Stimulated activated CD4-positive, alpha-beta T cell treated with anti-CD3 and anti-CD28 coated beads, Interleukin-2, amount 100 ng/mL, for 24 hours (primary cell): ENCODE measurements at regions not wholly inside any gene's neighbourhood (a gene's known extent, or its start where the extent isn't known, plus 50 kb on each side); places are given as distances from the start of the nearest gene placed in this dataset.

Experiments used
- DNase-seq, 2 donors: peaks; one replicate each; pipeline ENCODE4 v3.0.0-alpha.2; 2020

DNA sequence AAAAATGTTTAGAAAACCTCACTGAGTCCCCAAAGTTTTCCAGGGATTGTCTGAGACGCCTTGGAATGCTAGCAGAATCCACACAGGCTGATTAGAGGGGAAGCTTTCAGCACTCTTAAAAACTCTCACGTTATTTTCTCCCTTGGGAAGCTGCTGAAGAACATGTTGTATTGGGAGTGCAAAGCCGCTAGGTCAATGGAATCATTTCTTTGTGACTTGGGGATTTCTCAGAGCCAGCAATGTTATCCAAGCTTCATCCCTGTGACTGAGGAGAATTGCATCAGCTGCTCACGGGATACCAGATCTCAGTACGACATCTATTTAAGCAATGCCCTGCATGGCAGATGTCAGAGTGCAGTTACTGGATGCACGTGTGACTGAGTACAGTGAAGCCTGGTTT is 426.4 kb upstream of the MPDZ start:
- DNase-seq, result no peak

DNA sequence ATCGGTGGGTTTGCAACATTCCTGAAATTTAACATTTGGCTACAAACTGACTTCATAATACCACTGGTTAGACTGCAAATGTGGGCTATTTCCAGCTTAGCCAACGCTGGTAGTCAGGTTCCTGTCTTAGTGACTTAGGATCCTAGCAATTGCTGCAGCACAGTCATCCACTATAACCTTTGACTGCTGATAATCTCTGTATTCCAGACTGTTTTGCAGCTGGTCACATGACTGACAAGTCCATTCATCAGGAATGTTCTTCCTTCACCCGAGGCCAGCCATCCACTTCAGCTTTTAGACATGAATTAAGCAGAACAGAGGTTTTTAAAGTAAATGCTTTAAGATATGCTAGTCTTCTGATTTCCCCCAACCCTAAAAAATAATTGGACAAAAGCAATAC is 425.9 kb upstream of the MPDZ start:
- DNase-seq, result no peak

GRCh38 chr9:13690595-13690994 is 411.1 kb upstream of the MPDZ start:
- DNase-seq, result no peak

- DNase-seq, result no peak
Measured at GRCh38 chr9:13689925-13690324, 410.4 kb upstream of the MPDZ start.

DNA sequence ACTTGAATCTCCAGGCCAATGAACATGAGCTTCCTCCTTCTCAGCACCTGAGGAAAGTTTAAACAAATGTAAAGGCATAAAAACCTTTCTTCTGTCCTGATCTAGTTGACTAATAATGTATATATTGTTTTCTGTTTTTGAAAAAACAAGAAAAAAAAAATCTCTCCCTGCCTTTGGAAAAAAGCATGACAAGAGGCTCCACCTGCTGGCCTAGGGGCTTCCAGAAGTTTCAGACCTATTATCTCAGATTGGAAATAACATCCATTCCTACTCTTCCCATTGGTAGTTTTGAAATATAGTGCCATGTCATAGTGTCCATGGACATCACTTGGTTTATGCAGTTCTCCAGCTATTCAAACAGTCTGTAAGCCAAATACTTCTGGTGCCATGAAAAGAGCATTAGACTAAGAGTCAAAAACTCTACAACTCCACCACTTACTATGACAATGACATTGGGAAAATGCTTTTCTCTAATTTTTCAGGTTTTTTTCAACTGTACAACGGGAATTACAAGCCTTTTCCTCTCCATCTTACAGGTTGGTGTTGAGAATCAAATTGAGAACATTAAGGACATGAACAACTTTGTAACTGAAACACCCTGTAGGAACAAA is 409.6 kb upstream of the MPDZ start:
- DNase-seq, result no peak

DNA sequence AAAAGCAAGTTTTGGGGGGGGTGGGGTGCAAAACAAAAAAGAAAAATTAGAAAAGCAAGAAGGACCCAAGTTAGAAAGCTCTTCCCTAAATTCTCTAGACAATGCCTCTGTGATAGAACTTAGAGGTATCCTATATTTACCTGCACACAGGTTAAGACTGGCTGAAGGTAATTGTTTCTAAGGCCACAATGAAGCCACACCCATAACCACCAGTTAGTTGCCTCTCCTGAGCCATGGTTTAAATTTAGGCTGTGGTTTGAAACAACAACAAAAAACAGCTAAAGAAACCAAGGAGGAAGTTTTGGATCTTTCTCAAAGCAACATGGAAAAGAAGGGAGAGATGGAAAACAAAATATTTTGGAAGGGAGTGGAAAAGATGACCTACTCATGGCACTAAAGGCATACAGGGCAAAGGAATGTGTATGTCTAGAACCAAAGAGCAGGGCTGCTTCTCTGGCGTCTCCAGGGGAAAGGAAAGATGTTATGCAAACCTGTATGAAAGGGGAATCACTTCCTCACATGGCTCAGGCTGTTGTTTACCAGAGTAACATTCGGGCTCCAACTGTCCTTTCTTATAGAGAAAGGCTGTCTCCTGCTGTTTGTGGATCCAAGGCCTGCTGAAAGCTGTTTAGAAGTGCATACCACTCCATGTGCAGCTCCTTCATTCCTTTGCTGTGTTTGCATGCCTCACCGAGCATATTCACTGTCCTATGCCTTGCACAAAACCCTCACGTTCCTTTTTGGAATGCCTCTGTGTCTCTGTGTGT is 408.9 kb upstream of the MPDZ start:
- no peak for DNase-seq

- DNase-seq, result no peak
Measured at GRCh38 chr9:13684656-13685055, 405.2 kb upstream of the MPDZ start.

- no peak for DNase-seq
Measured at GRCh38 chr9:13677801-13678200, 398.3 kb upstream of the MPDZ start.

GRCh38 chr9:13675638-13676000 is 396.1 kb upstream of the MPDZ start:
- DNase-seq, result no peak

DNA sequence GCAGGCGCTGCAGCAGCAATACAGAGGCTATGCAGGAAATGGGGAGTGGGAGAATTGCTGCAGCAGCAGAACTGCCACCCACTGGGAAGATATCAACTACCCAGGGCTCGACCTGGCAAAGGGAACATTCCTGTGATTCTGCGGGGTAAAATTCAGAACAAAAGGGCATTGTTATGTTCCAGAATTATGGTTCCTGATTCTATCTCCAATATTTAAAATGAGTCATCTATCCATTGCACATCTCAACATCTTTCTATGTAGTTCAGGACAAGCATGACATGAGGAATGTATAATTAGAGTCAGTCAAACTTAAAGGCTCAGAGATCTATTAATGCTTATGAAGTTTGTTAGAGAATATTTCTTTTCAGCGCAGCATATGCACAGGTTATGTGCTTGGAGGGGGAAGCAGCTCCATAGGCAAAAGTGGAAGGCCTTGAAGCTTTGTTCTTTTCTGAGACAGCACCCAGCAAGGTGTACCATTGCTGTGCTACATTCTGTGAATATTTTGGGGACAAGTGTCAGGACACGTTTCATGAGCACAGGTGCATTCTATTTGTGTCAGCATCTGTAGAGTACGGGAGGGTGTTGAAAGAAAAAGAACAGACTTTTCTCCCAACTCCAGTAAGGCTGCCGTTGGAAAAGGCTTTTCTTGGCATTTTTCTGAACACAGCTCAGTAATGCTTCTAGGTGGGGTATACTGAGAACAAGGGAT is 395.6 kb upstream of the MPDZ start:
- no peak for DNase-seq

DNA sequence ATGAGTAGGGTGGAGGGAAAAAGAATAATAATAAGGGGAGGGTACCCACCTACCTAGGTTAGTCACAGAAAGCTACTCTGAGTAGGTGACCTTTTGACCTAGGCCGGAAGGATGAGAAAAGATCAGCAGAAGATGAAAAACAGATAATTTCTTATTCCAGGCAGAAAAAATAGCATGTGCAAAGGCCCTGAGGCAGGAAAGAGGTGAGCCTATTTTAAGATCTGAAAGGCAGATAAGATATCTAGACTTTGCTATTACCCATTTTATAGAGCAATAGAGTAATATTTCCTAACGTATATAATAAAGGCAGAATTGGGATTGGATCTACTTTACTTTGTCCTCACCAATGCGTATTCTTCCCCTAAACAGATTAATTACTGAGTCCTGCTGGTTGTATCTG is 393.9 kb upstream of the MPDZ start:
- DNase-seq, result no peak

DNA sequence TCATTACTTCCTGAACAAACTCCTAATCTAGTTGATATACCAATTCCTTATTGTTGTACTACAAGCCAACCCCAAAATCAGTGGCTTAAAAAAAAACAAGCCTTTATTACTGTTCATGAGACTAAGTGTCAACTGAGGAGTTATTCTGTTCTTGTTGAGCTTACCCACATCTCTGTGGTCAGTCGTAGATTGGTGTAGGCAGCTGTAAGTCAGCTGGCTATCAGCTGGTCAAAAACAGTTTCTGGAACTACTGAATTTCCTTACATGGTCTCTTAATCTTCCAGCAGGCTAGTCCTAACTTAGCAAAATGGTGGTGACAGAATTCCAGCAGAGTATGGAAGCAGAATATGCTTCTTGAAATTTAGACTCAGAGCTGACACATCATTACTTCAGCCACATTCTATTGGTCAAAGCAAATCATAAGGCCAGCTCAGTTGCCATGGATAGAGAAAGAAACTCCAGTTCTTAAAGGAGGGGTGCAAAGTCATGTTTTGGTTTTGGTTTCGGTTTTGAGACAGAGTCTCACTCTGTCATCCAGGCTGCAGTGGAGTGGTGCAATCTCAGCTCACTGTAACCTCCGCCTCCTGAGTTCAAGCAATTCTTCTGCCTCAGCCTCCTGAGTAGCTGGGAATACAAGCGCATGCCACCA is 386.1 kb upstream of the MPDZ start:
- no peak for DNase-seq

GRCh38 chr9:13661014-13661413 is 381.5 kb upstream of the MPDZ start:
- no peak for DNase-seq

DNA sequence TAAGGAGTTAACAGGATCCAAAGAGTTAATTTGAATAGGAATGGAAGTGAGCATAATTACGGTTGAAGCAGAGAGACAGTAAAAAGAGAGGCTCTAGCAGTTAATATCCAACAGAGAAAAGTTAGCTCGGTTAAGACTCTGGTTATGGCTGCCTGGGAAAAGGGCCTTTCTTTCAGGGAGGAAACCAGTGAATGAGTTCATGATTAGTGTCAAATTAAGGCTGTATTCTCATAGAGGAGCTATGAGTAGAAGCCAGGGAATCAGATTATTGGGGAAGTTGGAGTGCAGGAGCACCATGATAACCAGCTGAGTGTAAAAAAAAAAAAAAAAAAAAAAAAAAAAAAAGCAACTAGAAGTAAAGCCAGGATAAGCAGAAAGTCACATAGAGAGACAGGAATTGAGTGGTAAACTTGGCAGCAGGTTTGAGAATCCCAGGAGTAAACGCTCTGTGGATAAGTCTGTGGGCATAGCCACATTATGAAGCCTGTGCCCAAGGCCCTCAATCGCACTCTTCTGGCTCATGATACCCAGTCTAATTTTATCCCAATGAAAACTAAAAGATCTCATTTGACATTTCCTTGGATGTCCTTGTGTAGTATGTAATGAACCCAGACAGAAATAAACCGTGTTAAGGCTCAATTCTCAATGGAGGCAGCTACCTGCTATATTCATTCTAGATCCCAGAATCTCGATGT is 372.6 kb upstream of the MPDZ start:
- DNase-seq, result no peak

- no peak for DNase-seq
Measured at GRCh38 chr9:13651526-13651925, 372.0 kb upstream of the MPDZ start.

DNA sequence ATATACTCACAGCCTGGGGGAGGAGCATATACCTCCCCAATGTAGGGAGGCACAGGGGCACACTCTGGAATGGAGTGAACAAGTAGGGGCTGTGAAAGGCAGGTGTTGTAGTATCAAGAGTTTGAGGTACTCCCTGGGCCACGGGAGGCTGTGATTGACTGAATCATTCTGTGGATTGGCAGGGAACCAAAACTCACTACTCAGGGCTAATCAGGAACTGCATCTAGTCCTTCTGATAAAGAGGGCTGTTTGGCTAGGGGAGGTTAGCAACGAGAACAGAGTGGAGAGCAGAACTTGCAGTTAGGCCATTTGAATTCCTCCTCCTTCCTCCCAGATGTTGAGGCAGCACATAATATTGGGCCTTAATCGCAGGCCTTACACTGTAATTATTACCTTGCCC is 369.2 kb upstream of the MPDZ start:
- DNase-seq, result no peak

- no peak for DNase-seq
Measured at GRCh38 chr9:13648068-13648467, 368.6 kb upstream of the MPDZ start.

GRCh38 chr9:13646500-13647021 is 367.1 kb upstream of the MPDZ start:
- DNase-seq, result no peak

DNA sequence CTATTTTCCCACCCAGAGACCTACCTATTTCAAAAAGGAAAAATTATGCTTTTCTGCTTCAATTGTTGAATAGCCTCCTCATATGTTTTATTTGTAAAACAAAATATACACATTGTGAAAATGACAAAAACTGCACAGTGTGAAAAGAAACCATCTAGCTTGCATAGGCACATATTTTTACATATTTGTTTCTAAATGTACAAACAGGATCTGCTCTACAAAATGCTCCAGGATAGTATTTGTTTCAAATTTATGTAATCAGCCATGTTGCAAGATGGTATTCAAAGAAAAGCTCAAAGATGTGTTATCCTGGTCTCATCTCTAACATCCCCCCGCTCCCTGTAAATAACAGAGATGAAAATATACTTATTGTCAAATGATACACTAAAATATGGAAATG is 366.1 kb upstream of the MPDZ start:
- DNase-seq, result no peak

DNA sequence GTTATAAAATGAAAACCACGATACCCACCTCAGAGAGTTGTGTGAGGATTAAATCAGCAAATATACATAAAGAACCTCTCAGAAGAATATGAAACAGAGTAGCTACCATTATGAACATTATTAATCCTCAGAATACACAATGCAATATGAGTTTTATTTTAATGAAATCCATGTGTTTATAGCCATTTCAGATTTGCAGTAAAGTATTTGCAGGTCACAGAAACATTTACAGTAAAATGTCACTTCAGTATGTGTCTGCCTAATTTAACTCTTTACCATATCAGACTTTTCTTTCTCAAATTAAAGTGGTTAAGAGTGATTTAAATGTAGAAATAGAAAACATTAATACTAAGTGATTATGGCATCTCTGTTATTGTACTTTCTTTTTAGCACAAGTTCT is 365.2 kb upstream of the MPDZ start:
- DNase-seq, result no peak

DNA sequence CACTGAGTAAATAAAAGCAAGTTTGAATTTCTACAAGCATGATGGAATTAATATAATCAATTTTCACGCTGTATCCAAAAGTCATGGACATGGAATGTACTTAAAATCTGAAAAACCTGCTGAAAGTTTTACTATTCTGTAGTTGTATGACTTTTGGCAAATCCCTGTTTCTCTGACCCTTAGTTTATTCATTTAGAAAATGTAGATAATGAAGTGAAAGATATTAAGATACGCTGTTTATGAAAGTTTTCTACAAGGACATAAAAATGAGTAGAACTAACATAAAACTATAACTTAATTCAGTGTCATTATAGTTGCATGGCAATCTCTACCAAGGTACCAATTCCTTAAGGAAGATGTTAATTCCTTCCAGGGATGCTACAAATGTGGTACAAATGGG is 363.2 kb upstream of the MPDZ start:
- no peak for DNase-seq

DNA sequence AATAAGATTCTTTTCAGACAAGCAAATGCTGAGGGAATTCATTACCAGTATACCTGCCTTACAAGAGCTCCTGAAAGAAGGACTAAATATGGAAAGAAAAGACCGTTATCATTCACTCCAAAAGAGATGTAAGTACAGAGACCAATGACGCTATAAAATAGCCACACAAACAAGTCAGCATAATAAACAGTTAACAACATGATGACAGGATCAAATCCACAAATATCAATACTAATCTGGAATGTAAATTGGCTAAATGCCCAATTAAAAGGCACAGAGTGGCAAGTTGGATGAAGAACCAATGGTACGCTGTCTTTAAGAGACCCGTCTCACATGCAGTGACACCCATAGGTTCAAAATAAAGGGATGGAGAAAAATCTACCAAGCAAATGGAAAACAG is 349.6 kb upstream of the MPDZ start:
- DNase-seq, result no peak

- no peak for DNase-seq
Measured at GRCh38 chr9:13628526-13628925, 349.0 kb upstream of the MPDZ start.
